ENCODE measurements at regions not wholly inside any gene's neighbourhood (a gene's known extent, or its start where the extent isn't known, plus 50 kb on each side); places are given as distances from the start of the nearest gene placed in this dataset.
"Not testable (repeated sequence)": the region's sequence is repeated elsewhere in the genome, so short reads cannot be mapped to it uniquely, and the experiment has no call there.

DNA sequence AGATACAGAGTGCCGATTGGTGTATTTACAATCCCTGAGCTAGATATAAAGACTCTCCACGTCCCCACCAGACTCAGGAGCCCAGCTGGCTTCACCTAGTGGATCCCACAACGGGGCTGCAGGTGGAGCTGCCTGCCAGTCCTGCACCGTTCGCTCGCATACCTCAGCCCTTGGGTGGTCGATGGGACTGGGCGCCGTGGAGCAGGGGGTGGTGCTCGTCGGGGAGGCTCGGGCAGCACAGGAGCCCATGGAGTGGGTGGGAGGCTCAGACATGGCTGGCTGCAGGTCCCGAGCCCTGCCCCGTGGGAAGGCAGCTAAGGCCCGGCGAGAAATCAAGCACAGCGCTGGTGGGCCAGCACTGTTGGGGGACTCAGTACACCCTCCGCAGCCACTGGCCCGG lies 1093.6 kb downstream of the TYW1 start:
- not testable (repeated sequence) for TF ChIP-seq EZH2 (IDR thresholded peaks at IDR 0.05); POLR2AphosphoS5 (IDR thresholded peaks at IDR 0.05; ENCODE audit: borderline replicate concordance, low read depth, low read length); FOXP2 (optimal IDR thresholded peaks at IDR 0.05; ENCODE audit: control extremely low read depth, extremely low read length, insufficient read depth)
